Colon (tissue), 2 donors: ENCODE measurements at regions not wholly inside any gene's neighbourhood (a gene's known extent, or its start where the extent isn't known, plus 50 kb on each side); places are given as distances from the start of the nearest gene placed in this dataset.
"Not testable (repeated sequence)": the region's sequence is repeated elsewhere in the genome, so short reads cannot be mapped to it uniquely, and the experiment has no call there.

Experiments
- FAIRE-seq: peaks from 2 replicates; lab custom pipeline; 2012; peaks lifted over from hg19 to GRCh38; lab: Jason Lieb, UNC
- donor health status: control.
- donor health status: control.

DNA sequence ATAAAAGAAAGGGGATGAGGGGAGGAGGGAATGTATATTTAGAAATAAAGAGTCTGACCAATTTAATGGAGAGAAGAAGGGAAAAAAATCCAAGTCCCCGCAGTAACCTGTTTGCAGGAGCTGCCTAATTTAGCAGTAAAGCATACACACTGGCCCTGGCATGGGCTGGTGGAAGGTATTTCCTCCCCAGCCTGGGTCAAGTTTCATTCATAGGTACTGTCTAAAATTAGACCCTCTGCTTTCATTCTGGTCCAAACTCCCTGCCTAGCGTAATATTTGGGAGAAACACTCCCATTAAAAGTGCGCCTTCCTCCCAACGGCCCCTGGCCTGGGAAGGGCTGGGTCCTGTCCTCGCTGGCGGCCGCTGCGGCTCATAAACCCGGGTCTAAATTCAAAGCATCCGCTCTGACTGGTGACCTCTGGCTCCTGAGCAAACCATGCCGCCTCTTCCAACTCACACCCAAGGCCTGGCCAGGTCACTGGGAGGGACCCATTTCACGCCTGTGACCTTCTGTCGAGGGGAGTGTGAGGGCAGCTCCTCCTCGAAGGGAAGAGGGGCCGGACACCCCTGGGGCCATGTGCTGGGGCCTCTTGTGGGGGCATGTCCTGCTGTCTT is 123.2 kb downstream of the FGF18 start:
- FAIRE-seq = no peak

- FAIRE-seq = no peak
Measured at GRCh38 chr5:171543148-171543815, 123.8 kb downstream of the FGF18 start.

DNA sequence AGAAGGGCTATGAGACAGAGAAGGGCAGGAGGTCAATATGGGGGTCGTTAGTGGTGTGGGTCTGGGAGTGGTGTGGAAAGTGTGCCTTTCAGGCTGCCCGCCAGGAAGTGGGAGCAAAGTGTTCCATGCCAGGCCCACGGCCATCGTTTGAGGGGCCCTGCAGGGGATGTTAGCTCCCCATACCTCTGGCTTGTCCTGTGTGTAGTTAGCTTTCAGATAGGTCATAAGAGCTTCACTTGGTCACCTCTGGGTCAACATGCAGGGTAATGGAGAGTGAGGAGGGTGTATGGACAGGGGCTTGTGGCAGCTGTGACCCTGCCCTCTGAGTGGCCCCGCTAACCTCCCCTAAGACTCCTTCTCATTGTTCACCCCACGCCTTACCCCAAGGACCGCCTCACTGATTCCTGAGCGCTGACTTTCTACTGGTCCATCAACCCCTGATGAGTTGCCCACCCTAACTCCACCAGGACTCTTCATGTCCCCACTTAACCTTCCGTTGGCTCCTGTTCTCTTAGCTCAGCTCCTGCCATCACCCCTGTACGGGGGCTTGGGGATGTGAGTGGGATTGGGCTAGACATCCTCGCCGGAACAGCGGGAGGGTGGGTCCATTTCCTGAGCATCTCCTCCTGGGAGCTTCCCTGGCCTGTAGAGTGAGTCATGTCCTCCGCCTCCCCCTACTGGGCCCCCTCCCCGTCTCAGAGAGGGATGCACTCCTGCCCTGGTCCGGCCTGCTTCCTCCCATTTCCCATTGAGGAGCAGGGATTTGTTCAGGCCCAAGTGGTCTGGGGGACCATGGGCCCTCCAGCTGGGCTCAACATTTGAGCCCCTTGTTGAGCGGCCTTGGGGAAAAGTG is 125.7 kb downstream of the FGF18 start:
- FAIRE-seq = no peak

DNA sequence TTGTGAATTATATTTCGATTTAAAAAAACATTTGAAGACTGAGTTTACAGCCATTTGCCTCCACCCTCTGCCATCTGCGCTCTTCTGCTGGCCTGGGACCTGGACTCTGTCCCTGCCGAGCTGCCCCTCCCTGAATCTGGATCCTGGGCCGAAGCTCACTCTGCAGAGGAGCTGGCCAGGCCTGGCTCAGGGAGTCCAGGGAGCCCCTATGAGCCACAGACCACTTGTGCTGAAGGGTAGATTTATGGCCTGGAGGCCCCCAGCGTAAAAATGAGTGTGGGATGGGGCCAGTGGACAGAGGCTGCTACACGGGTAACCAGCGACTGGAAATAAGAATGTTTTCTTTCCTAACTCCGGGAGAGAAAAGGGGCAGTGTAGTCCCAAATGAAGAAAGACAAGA is 129.8 kb downstream of the FGF18 start:
- no peak for FAIRE-seq

- not testable (repeated sequence) for FAIRE-seq
Measured at GRCh38 chr5:171553817-171554216, 134.4 kb downstream of the FGF18 start.

- no peak for FAIRE-seq
Measured at GRCh38 chr5:171555160-171555559, 135.7 kb downstream of the FGF18 start.

DNA sequence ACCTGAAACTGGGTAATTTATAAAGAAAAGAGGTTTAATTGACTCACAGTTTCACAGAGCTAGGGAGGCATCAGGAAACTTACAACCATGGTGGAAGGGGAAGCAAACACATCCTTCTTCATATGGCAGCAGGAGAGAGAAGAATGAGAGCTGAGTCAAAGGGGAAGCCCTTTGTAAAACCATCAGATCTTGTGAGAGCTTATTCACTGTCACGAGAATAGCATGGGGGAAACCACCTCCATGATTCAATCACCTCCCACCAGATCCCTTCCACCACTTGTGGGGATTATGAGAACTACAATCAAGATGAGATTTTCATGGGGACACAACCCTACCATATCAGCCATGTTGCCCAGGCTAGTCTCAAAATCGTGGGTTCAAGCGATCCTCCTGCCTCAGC is 143.4 kb downstream of the FGF18 start:
- no peak for FAIRE-seq

- no peak for FAIRE-seq
Measured at GRCh38 chr5:171568389-171568788, 148.9 kb downstream of the FGF18 start.

DNA sequence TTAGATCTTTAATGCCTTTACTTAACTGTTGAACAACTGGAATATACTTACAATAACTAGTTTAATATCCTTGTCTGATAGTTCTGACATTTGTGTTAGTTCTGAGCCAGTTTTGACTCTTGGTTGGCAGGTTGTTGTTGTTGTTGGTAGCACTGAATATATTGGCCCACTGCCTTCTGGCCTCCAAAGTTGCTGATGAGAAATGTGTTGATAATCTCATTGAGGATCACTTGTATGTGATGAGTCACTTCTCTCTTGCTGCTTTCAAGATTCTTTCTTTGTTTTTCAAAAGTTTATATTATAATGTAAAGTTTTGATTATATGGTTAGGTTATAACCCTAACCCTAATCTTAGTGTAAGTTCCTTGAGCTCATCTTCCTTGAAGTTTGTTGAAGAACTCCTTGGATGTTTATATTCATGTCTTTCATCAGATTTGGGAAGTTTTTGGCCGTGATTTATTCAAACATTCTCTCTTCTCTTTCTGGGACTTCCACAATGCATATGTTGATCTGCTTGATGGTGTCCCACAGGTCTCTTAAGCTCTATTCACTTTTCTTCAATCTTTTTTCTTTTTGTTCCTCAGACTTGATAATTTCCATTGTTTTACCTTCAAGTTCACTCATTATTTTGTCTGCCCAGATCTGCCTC is 149.7 kb downstream of the FGF18 start:
- no peak for FAIRE-seq

DNA sequence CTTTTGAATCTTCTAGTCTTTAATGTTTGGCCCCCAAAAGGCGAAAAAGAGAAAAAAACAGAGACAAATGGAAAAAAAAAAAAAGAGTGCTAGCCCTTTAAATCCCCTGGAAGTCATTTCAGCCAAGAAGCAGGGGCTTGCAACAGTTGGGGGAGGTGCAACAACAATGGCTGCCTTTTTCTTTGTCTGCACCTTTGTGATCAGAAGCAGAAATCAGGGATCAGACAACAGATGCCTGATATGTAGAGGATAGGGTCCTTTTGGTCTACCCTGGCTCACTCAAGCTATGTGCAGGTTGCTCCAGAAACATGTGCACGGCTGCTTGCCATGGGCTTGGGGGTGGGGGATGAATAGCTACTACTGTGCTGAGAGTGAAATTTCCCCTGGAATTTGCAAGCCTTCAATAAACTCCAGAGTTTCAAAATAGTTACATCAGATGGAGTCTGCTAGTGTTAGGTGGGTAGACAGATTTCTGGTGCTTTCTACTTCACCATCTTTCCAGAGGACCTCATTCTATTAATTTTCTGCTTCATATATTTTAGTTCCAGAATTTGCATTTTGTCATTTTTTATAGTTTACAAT is 150.9 kb downstream of the FGF18 start:
- no peak for FAIRE-seq

- FAIRE-seq = no peak
Measured at GRCh38 chr5:171571663-171572062, 152.2 kb downstream of the FGF18 start.

DNA sequence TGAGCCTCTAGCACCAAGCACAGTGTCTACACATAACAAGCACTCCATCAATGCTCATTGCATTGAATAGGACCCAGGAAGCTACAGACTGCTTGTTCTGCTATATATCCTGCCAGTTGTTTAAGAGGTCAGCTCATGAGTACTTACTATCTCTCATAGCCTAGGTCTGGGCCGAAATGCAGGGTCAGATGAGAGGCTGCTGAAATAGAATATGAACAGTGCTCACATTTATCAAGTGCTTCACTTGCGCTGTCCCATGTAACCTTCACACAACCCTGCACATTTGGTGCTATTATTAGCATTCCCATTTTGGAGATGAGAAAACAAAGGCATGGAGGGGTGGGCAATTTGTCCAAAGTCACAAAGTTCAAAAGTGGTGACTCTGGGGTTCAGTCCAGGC is 153.6 kb downstream of the FGF18 start:
- FAIRE-seq = no peak

- FAIRE-seq = no peak
Measured at GRCh38 chr5:171573451-171574225, 154.2 kb downstream of the FGF18 start.

DNA sequence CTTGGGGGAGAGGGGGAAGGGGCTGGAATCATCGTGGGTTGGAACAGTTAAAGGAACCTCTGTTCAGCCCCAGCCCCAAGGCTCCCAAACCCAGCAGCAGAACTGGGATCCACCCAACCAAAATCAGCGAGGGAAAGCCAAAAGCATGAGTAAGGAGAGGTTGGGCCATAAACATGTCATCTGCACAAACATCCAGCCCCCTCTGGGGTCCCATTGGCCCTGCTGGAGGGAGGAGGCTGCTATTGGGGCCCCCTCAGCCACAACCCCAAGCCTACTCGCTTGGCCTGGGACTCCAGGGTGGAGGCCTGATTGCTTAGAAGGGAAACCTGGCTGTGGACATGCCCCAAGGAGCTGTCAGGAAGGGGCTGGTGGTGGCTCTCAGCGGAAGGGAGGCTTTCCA is 154.9 kb downstream of the FGF18 start:
- no peak for FAIRE-seq

DNA sequence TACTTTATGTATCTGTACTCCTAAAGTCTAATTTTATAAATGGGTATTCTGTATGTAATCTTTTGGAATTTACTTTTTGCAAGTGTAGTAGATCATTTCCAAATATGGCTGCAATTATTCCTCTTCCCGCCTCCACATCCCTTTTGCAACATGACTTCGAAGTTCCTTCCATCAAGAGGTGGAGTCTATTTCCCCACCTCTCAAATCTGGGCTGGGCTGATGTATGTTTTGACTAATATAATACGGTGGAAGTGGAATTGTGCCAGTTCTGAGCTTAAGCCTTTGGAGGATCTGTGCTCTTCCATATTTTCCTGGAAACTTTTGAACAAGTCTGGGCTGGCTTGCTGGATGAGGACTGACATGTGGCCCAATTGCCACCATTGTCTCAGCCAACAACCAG is 155.9 kb downstream of the FGF18 start:
- FAIRE-seq = no peak

GRCh38 chr5:171575808-171576207 is 156.4 kb downstream of the FGF18 start:
- FAIRE-seq = no peak

- no peak for FAIRE-seq
Measured at GRCh38 chr5:171577042-171577758, 157.8 kb downstream of the FGF18 start.

DNA sequence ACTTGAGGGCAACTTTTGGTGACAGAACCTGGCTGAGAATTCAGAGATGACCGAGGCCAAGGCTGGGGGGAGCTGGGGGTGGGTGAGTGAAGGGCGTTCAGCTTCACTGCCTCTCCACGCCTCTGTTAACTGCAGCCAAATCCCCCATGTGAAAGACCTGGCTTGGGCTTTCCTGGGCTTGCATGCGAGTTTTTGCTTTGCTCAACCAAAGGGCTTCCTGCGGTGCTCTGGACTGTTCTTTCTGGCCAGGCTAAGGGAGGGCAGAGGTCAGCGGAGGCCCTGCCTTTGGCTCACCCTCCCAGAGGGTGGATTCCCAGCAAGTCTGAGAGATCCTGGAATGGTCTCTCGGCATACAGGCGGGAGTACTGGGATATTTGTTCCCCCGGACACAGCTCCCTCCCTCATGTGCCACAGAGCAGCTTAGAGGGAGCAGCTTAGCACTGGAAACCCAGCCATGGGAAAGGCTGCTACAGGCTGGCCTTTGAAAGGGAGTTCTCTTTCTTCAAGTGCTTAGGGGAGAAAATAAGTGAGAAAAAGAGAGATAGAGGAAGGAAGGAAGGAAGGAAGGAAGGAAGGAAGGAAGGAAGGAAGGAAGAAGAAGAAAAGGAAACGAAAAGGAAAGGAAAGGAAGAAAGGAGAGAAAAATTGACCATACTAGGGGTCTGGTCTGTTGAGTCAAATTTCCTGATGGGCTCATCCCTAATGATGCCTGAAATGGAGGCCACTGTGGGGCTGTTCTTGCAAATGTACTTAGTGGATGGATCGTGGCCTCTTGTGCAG is 158.8 kb downstream of the FGF18 start:
- FAIRE-seq = no peak

DNA sequence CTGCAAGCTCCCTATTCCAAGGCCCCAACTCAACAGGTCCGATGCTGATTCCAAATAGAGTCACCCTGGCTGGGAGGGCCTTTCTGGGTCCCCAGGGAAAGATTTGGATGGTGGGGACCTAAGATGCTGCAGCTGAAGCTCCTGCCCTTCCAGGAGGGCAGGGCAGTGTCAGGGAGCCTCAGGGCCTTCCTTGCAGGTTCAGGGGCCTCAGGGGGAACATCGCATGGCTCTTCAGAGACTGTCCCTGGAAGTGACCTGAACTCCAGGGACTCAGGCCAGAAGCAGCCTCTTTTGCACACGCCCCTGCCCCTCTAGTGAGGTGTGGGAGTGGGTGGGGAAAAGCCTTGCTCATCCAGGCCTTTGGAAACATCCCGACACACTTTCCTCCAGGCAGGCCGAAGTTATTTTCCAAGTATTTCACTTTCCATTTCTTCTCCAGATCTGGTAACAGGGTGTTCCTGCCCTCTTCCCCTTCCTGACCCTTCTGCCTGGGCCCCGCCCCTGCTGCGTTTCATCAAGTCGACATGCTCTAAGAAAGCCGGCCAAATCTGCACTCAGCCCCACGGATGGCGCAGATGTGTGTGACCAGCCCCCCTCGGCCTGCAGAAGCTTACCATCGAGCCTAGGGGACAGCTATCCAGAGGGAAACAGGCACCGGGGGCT is 159.5 kb downstream of the FGF18 start:
- no peak for FAIRE-seq
